WTC11 (cell line): ENCODE measurements at regions not wholly inside any gene's neighbourhood (a gene's known extent, or its start where the extent isn't known, plus 50 kb on each side); places are given as distances from the start of the nearest gene placed in this dataset.

ENCODE experiments used
- ATAC-seq: fragments of 200-7000 bp; cut with Tn5 transposase; 2 replicates; pipeline ENCODE4 v1.10.0; 2021; ENCODE audit warnings: mild to moderate bottlenecking, moderate library complexity
- CTCF ChIA-PET: fragments of 300-600 bp; sonication (Branson Sonifier 250); formaldehyde crosslinking; loops from one replicate; lab custom pipeline; 2021; ENCODE audit warnings: antibody characterized with exemption; lab: Charles Lee
- POLR2A ChIA-PET: fragments of 350-600 bp; sonication (Branson Sonifier 250); formaldehyde crosslinking; loops from one replicate; lab custom pipeline; 2021; ENCODE audit warnings: antibody characterized with exemption; lab: Charles Lee
- DNase-seq: peaks from one replicate; pipeline ENCODE4 v3.0.0; 2021; ENCODE audit warnings: low spot score
- H3K27ac Mint-ChIP-seq: 2 replicates; pipeline ENCODE4 v1.8.0; 2021; ENCODE audit warnings: mixed read lengths
- H3K27me3 Mint-ChIP-seq: 2 replicates; pipeline ENCODE4 v1.8.0; 2021; ENCODE audit warnings: low read depth, mild to moderate bottlenecking, moderate library complexity, mixed read lengths
- H3K36me3 Mint-ChIP-seq: 2 replicates; pipeline ENCODE4 v1.8.0; 2021; ENCODE audit warnings: mixed read lengths
- H3K4me1 Mint-ChIP-seq: 2 replicates; pipeline ENCODE4 v1.8.0; 2022; ENCODE audit warnings: mixed read lengths
- H3K4me3 Mint-ChIP-seq: 2 replicates; pipeline ENCODE4 v1.8.0; 2021; ENCODE audit warnings: mild to moderate bottlenecking, moderate library complexity, mixed read lengths
- H3K9me3 Mint-ChIP-seq: 2 replicates; pipeline ENCODE4 v1.8.0; 2021; ENCODE audit warnings: mixed read lengths
- AFF4 ChIP-seq: sonication (generic); formaldehyde crosslinking; IDR thresholded peaks from 2 replicates; pipeline ENCODE4 v1.8.1; 2023; ENCODE audit warnings: mild to moderate bottlenecking, missing genetic modification reagents, borderline replicate concordance
- CBFB ChIP-seq: sonication (generic); formaldehyde crosslinking; IDR thresholded peaks from 2 replicates; pipeline ENCODE4 v1.8.1; 2022; ENCODE audit warnings: mild to moderate bottlenecking, low read depth, missing genetic modification reagents
- E2F1 ChIP-seq: sonication (generic); formaldehyde crosslinking; IDR thresholded peaks from 2 replicates; pipeline ENCODE4 v1.8.0; 2022; ENCODE audit warnings: mild to moderate bottlenecking, missing genetic modification reagents
- ESRRA ChIP-seq: sonication (generic); formaldehyde crosslinking; IDR thresholded peaks from 2 replicates; pipeline ENCODE4 v1.8.1; 2022; ENCODE audit warnings: mild to moderate bottlenecking, missing genetic modification reagents, borderline replicate concordance
- FOXK1 ChIP-seq: sonication (generic); formaldehyde crosslinking; IDR thresholded peaks from 2 replicates; pipeline ENCODE4 v1.8.0; 2022; ENCODE audit warnings: mild to moderate bottlenecking, moderate library complexity, missing genetic modification reagents
- FOXP4 ChIP-seq: sonication (generic); formaldehyde crosslinking; IDR thresholded peaks from 2 replicates; pipeline ENCODE4 v1.8.0; 2022; ENCODE audit warnings: mild to moderate bottlenecking, missing genetic modification reagents
- GABPB1 ChIP-seq: sonication (generic); formaldehyde crosslinking; IDR thresholded peaks from 2 replicates; pipeline ENCODE4 v1.8.1; 2023; ENCODE audit warnings: mild to moderate bottlenecking, missing genetic modification reagents
- HMGXB4 ChIP-seq: sonication (generic); formaldehyde crosslinking; IDR thresholded peaks from 2 replicates; pipeline ENCODE4 v1.8.1; 2023; ENCODE audit warnings: mild to moderate bottlenecking, moderate library complexity, missing genetic modification reagents
- KAT7 ChIP-seq: sonication (generic); formaldehyde crosslinking; IDR thresholded peaks from 2 replicates; pipeline ENCODE4 v1.8.1; 2023; ENCODE audit warnings: missing genetic modification reagents, mild to moderate bottlenecking, borderline replicate concordance
- MAX ChIP-seq: sonication (generic); formaldehyde crosslinking; IDR thresholded peaks from 2 replicates; pipeline ENCODE4 v1.8.0; 2022; ENCODE audit warnings: mild to moderate bottlenecking, missing genetic modification reagents
- NFE2L1 ChIP-seq: sonication (generic); formaldehyde crosslinking; IDR thresholded peaks from 2 replicates; pipeline ENCODE4 v1.8.1; 2023; ENCODE audit warnings: missing genetic modification reagents
- NR2C2 ChIP-seq: sonication (generic); formaldehyde crosslinking; IDR thresholded peaks from 2 replicates; pipeline ENCODE4 v1.8.0; 2022; ENCODE audit warnings: mild to moderate bottlenecking, missing genetic modification reagents
- NR3C1 ChIP-seq: sonication (generic); formaldehyde crosslinking; conservative IDR thresholded peaks from 2 replicates; pipeline ENCODE4 v1.8.1; 2023; ENCODE audit warnings: low read depth, mild to moderate bottlenecking, missing genetic modification reagents
- SMAD3 ChIP-seq: sonication (generic); formaldehyde crosslinking; IDR thresholded peaks from 2 replicates; pipeline ENCODE4 v1.8.0; 2022; ENCODE audit warnings: missing genetic modification reagents, mild to moderate bottlenecking, borderline replicate concordance
- SMAD4 ChIP-seq: sonication (generic); formaldehyde crosslinking; IDR thresholded peaks from 2 replicates; pipeline ENCODE4 v1.8.0; 2022; ENCODE audit warnings: mild to moderate bottlenecking, missing genetic modification reagents
- SP1 ChIP-seq: sonication (generic); formaldehyde crosslinking; conservative IDR thresholded peaks from 2 replicates; pipeline ENCODE4 v1.8.1; 2022; ENCODE audit warnings: missing genetic modification reagents
- USF1 ChIP-seq: sonication (generic); formaldehyde crosslinking; IDR thresholded peaks from 2 replicates; pipeline ENCODE4 v1.8.0; 2022; ENCODE audit warnings: mild to moderate bottlenecking, missing genetic modification reagents
- ZBTB21 ChIP-seq: sonication (generic); formaldehyde crosslinking; IDR thresholded peaks from 2 replicates; pipeline ENCODE4 v1.8.1; 2023; ENCODE audit warnings: mild to moderate bottlenecking, missing genetic modification reagents, borderline replicate concordance
- ZNF219 ChIP-seq: sonication (generic); formaldehyde crosslinking; IDR thresholded peaks from 2 replicates; pipeline ENCODE4 v1.8.0; 2023; ENCODE audit warnings: missing genetic modification reagents, mild to moderate bottlenecking, borderline replicate concordance
- ZNF232 ChIP-seq: sonication (generic); formaldehyde crosslinking; IDR thresholded peaks from 2 replicates; pipeline ENCODE4 v1.8.0; 2022; ENCODE audit warnings: mild to moderate bottlenecking, missing genetic modification reagents
- ZNF671 ChIP-seq: fragments of 250-450 bp; sonication (Bioruptor Pico); IDR thresholded peaks from 2 replicates; pipeline ENCODE4 v1.8.0; 2021; ENCODE audit warnings: mild to moderate bottlenecking

- Mint-ChIP-seq H3K4me1 (peaks cover 70% of the 10 kb centered on the region), H3K27ac (peak overlapping the region; percentile 60), H3K4me3 (peak overlapping the region; percentile 94), H3K9me3 (no peaks in the 10 kb centered on the region)
- POLR2A ChIA-PET: interaction anchor here (0.9 to 1.3 kb wide), 4 partner anchors 9 to 157 kb away, joined by 3 to 4 read pairs (median 3); no protein-coding TSS in a partner anchor
- TF ChIP-seq FOXP4 (CRISPR knock-in tag): 0 out of 2 replicates have a peak, but pooled peaks have one; percentile 22
- no peak; the same call in 1 of the 2 replicates for TF ChIP-seq KAT7
- TF ChIP-seq CBFB (CRISPR knock-in tag): no peak
- TF ChIP-seq AFF4 (CRISPR knock-in tag): no peak
- no peak for TF ChIP-seq NR2C2 (CRISPR knock-in tag)
- TF ChIP-seq HMGXB4 (CRISPR knock-in tag): 0 out of 2 replicates have a peak, but pooled peaks have one; percentile 13
- TF ChIP-seq MAX (CRISPR knock-in tag): no peak
- 0 out of 2 replicates have a peak, but pooled peaks have one; percentile 2 for TF ChIP-seq NR3C1 (CRISPR knock-in tag)
- TF ChIP-seq FOXK1 (CRISPR knock-in tag): no peak
- TF ChIP-seq ESRRA (CRISPR knock-in tag): 0 out of 2 replicates have a peak, but pooled peaks have one; percentile 28
- TF ChIP-seq ZNF671 (CRISPR knock-in tag): no peak
- TF ChIP-seq ZNF232 (CRISPR knock-in tag): peak; percentile 48; the same call in 1 of the 2 replicates
- TF ChIP-seq SMAD4 (CRISPR knock-in tag): no peak
- TF ChIP-seq E2F1 (CRISPR knock-in tag): no peak
- TF ChIP-seq, all 79 proteins: peak for 5
- CTCF ChIA-PET: interaction anchor here (0.9 to 12.8 kb wide), 12 partner anchors 12 to 259 kb away, joined by 3 to 133 read pairs (median 4); partner anchors contain the start of gene NAV1
- Mint-ChIP-seq H3K27me3 (no peaks in the 10 kb centered on the region; the same call in none of the 2 replicates), H3K36me3 (no peaks in the 10 kb centered on the region)
- peak; percentile 52 for DNase-seq
- peak; percentile 41 for ATAC-seq
Measured at GRCh38 chr1:201740086-201740541, 88.8 kb upstream of the IPO9 start.

- H3K36me3 Mint-ChIP-seq: no peaks in the 10 kb centered on the region
- H3K27ac Mint-ChIP-seq: peak overlapping the region; percentile 46; the same call in 1 of the 2 replicates
- DNase-seq (no peak), ATAC-seq (peak; percentile 22)
- TF ChIP-seq USF1 (CRISPR knock-in tag) (no peak), ZBTB21 (CRISPR knock-in tag) (no peak), GABPB1 (CRISPR knock-in tag) (no peak), NFE2L1 (CRISPR knock-in tag) (no peak), SMAD3 (CRISPR knock-in tag) (no peak), ZNF219 (CRISPR knock-in tag) (0 out of 2 replicates have a peak, but pooled peaks have one; percentile 18), SP1 (CRISPR knock-in tag) (no peak)
- ChIA-PET POLR2A (interaction anchor here (0.9 kb wide), 2 partner anchors 8 to 90 kb away, joined by 3 read pairs; no protein-coding TSS in a partner anchor), CTCF (interaction anchor here (0.6 to 12.8 kb wide), 12 partner anchors 12 to 260 kb away, joined by 3 to 133 read pairs (median 4); partner anchors contain the start of gene NAV1)
- no peaks in the 10 kb centered on the region for H3K9me3 Mint-ChIP-seq
- no peaks in the 10 kb centered on the region; the same call in none of the 2 replicates for H3K27me3 Mint-ChIP-seq
- peaks cover 68% of the 10 kb centered on the region for H3K4me1 Mint-ChIP-seq
- peak overlapping the region; percentile 94 for H3K4me3 Mint-ChIP-seq
Measured at GRCh38 chr1:201740670-201741111, 88.3 kb upstream of the IPO9 start.
